ENCODE measurements at regions not wholly inside any gene's neighbourhood (a gene's known extent, or its start where the extent isn't known, plus 50 kb on each side); places are given as distances from the start of the nearest gene placed in this dataset.
"Not testable (repeated sequence)": the region's sequence is repeated elsewhere in the genome, so short reads cannot be mapped to it uniquely, and the experiment has no call there.

GRCh38 chr1:837601-838000 is 86.1 kb upstream of the SAMD11 start:
- TF ChIP-seq CTCF, POLR2A (IDR thresholded peaks at IDR 0.05): not testable (repeated sequence)

Data from right lobe of liver (tissue), 4 donors.